ENCODE measurements at regions not wholly inside any gene's neighbourhood (a gene's known extent, or its start where the extent isn't known, plus 50 kb on each side); places are given as distances from the start of the nearest gene placed in this dataset.

GRCh38 chr10:113337142-113337541 is 215.7 kb upstream of the HABP2 start (continued):
- TF ChIP-seq JUNB (IDR thresholded peaks at IDR 0.05; ENCODE audit: unreplicated experiment) (no peak), CTCF (conservative IDR thresholded peaks at IDR 0.05; ENCODE audit: low read depth in 2 of 2) (no peak)

- Histone ChIP-seq H3K9me2 (ENCODE audit: insufficient read depth) (peaks cover 14% of the 10 kb centered on the region; the same call in 1 of the 2 replicates), H3K27ac (ENCODE audit: low read depth) (no peak overlapping the region), H3K36me3 (ENCODE audit: insufficient read depth) (no peaks in the 10 kb centered on the region), H3K79me2 (replicated peaks; ENCODE audit: insufficient read depth) (no peaks in the 10 kb centered on the region), H3K4me2 (no peak overlapping the region), H4K20me1 (replicated peaks; ENCODE audit: insufficient read depth) (no peaks in the 10 kb centered on the region), H3K4me3 (no peak overlapping the region), H2AFZ (no peak overlapping the region), H3K4me1 (ENCODE audit: insufficient read depth) (no peaks in the 10 kb centered on the region), H3K27me3 (ENCODE audit: insufficient read depth) (no peaks in the 10 kb centered on the region), H3F3A (replicated peaks; ENCODE audit: low read depth) (no peaks in the 10 kb centered on the region)
- ATAC-seq (no peak), DNase-seq (ENCODE audit: low spot score) (no peak)
- Mint-ChIP-seq H3K4me1 (no peaks in the 10 kb centered on the region), H3K9me3 (peaks cover 7% of the 10 kb centered on the region; the same call in 2 of the 3 replicates), H3K27me3 (ENCODE audit: insufficient read depth, low read depth, poor library complexity) (no peaks in the 10 kb centered on the region), H3K4me3 (no peak overlapping the region), H3K27ac (no peak overlapping the region), H3K36me3 (ENCODE audit: low read depth) (no peaks in the 10 kb centered on the region)
- TF ChIP-seq NANOG (IDR thresholded peaks at IDR 0.05; ENCODE audit: borderline replicate concordance) (no peak), ZNF114 (CRISPR knock-in tag; IDR thresholded peaks at IDR 0.05) (no peak), ZNF462 (CRISPR knock-in tag; IDR thresholded peaks at IDR 0.05) (no peak), EZH2phosphoT487 (IDR thresholded peaks at IDR 0.05; ENCODE audit: unreplicated experiment) (no peak), CTCF (conservative IDR thresholded peaks at IDR 0.05; ENCODE audit: low read depth in 2 of 2) (no peak), CREB1 (CRISPR knock-in tag; IDR thresholded peaks at IDR 0.05; ENCODE audit: low read depth) (no peak), POLR2AphosphoS5 (IDR thresholded peaks at IDR 0.05; ENCODE audit: low read depth) (no peak), EZH2 (IDR thresholded peaks at IDR 0.05; ENCODE audit: low read depth, unreplicated experiment) (no peak)
- TF ChIP-seq, protein P1, sequence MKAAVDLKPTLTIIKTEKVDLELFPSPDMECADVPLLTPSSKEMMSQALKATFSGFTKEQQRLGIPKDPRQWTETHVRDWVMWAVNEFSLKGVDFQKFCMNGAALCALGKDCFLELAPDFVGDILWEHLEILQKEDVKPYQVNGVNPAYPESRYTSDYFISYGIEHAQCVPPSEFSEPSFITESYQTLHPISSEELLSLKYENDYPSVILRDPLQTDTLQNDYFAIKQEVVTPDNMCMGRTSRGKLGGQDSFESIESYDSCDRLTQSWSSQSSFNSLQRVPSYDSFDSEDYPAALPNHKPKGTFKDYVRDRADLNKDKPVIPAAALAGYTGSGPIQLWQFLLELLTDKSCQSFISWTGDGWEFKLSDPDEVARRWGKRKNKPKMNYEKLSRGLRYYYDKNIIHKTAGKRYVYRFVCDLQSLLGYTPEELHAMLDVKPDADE (IDR thresholded peaks at IDR 0.05), result no peak
- TF ChIP-seq, protein P2, sequence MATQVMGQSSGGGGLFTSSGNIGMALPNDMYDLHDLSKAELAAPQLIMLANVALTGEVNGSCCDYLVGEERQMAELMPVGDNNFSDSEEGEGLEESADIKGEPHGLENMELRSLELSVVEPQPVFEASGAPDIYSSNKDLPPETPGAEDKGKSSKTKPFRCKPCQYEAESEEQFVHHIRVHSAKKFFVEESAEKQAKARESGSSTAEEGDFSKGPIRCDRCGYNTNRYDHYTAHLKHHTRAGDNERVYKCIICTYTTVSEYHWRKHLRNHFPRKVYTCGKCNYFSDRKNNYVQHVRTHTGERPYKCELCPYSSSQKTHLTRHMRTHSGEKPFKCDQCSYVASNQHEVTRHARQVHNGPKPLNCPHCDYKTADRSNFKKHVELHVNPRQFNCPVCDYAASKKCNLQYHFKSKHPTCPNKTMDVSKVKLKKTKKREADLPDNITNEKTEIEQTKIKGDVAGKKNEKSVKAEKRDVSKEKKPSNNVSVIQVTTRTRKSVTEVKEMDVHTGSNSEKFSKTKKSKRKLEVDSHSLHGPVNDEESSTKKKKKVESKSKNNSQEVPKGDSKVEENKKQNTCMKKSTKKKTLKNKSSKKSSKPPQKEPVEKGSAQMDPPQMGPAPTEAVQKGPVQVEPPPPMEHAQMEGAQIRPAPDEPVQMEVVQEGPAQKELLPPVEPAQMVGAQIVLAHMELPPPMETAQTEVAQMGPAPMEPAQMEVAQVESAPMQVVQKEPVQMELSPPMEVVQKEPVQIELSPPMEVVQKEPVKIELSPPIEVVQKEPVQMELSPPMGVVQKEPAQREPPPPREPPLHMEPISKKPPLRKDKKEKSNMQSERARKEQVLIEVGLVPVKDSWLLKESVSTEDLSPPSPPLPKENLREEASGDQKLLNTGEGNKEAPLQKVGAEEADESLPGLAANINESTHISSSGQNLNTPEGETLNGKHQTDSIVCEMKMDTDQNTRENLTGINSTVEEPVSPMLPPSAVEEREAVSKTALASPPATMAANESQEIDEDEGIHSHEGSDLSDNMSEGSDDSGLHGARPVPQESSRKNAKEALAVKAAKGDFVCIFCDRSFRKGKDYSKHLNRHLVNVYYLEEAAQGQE (IDR thresholded peaks at IDR 0.05; ENCODE audit: unreplicated experiment), result no peak
Observed at GRCh38 chr10:113339121-113339520, 213.7 kb upstream of the HABP2 start.
